ENCODE measurements at regions not wholly inside any gene's neighbourhood (a gene's known extent, or its start where the extent isn't known, plus 50 kb on each side); places are given as distances from the start of the nearest gene placed in this dataset.
"Not testable (repeated sequence)": the region's sequence is repeated elsewhere in the genome, so short reads cannot be mapped to it uniquely, and the experiment has no call there.

GRCh38 chr1:146448212-146448876, 219.5 kb upstream of the NOTCH2NLA start:
- not testable (repeated sequence) for H3K4me1 Mint-ChIP-seq, H3K4me3 Mint-ChIP-seq, H3K9me3 Mint-ChIP-seq, H3K36me3 Mint-ChIP-seq, H3K27ac Mint-ChIP-seq, H3K27me3 Mint-ChIP-seq

- not testable (repeated sequence) for H3K4me1 Mint-ChIP-seq, H3K27me3 Mint-ChIP-seq, H3K27ac Mint-ChIP-seq, H3K9me3 Mint-ChIP-seq, H3K36me3 Mint-ChIP-seq
- H3K4me3 Mint-ChIP-seq = peak overlapping the region in 3 of 4 donors; percentile 58 to 89 (median 72)
Observed at GRCh38 chr1:146443871-146444222, 215.0 kb upstream of the NOTCH2NLA start.

- H3K4me3 Mint-ChIP-seq, H3K36me3 Mint-ChIP-seq, H3K4me1 Mint-ChIP-seq, H3K27ac Mint-ChIP-seq, H3K9me3 Mint-ChIP-seq, H3K27me3 Mint-ChIP-seq: not testable (repeated sequence)
Observed at GRCh38 chr1:146443088-146443870, 214.5 kb upstream of the NOTCH2NLA start.

GRCh38 chr1:146438543-146438942, 209.7 kb upstream of the NOTCH2NLA start:
- H3K4me1 Mint-ChIP-seq, H3K4me3 Mint-ChIP-seq, H3K9me3 Mint-ChIP-seq, H3K27me3 Mint-ChIP-seq, H3K36me3 Mint-ChIP-seq, H3K27ac Mint-ChIP-seq: not testable (repeated sequence)

GRCh38 chr1:146416642-146417041, 187.8 kb upstream of the NOTCH2NLA start:
- not testable (repeated sequence) for H3K4me3 Mint-ChIP-seq, H3K4me1 Mint-ChIP-seq, H3K27me3 Mint-ChIP-seq, H3K36me3 Mint-ChIP-seq, H3K27ac Mint-ChIP-seq, H3K9me3 Mint-ChIP-seq

GRCh38 chr1:146415017-146415416, 186.2 kb upstream of the NOTCH2NLA start:
- H3K4me3 Mint-ChIP-seq = not testable (repeated sequence)

GRCh38 chr1:146413911-146414310, 185.1 kb upstream of the NOTCH2NLA start:
- not testable (repeated sequence) for H3K4me3 Mint-ChIP-seq, H3K9me3 Mint-ChIP-seq, H3K36me3 Mint-ChIP-seq, H3K27me3 Mint-ChIP-seq, H3K4me1 Mint-ChIP-seq, H3K27ac Mint-ChIP-seq

More at GRCh38 chr1:146415017-146415416, 186.2 kb upstream of the NOTCH2NLA start:
- not testable (repeated sequence) for H3K9me3 Mint-ChIP-seq, H3K4me1 Mint-ChIP-seq, H3K36me3 Mint-ChIP-seq, H3K27me3 Mint-ChIP-seq, H3K27ac Mint-ChIP-seq

GRCh38 chr1:146411923-146412322, 183.1 kb upstream of the NOTCH2NLA start:
- H3K4me1 Mint-ChIP-seq, H3K27ac Mint-ChIP-seq, H3K36me3 Mint-ChIP-seq, H3K27me3 Mint-ChIP-seq, H3K9me3 Mint-ChIP-seq: not testable (repeated sequence)
- peak overlapping the region in 1 of 4 donors; percentile 12 for H3K4me3 Mint-ChIP-seq

GRCh38 chr1:146409817-146410441, 181.1 kb upstream of the NOTCH2NLA start:
- H3K9me3 Mint-ChIP-seq, H3K36me3 Mint-ChIP-seq, H3K27me3 Mint-ChIP-seq, H3K4me1 Mint-ChIP-seq: not testable (repeated sequence)
- Mint-ChIP-seq H3K27ac (peak overlapping the region; percentile 76 to 95 (median 90)), H3K4me3 (peak overlapping the region; percentile 20 to 85 (median 69))

GRCh38 chr1:146409116-146409801, 180.4 kb upstream of the NOTCH2NLA start:
- H3K27me3 Mint-ChIP-seq, H3K4me1 Mint-ChIP-seq, H3K36me3 Mint-ChIP-seq, H3K9me3 Mint-ChIP-seq: not testable (repeated sequence)
- Mint-ChIP-seq H3K4me3 (peak overlapping the region in 2 of 4 donors; percentile 33 to 78), H3K27ac (peak overlapping the region in 2 of 3 donors; percentile 90 to 95)

GRCh38 chr1:146401281-146401825, 172.5 kb upstream of the NOTCH2NLA start:
- not testable (repeated sequence) for H3K27me3 Mint-ChIP-seq, H3K4me1 Mint-ChIP-seq, H3K9me3 Mint-ChIP-seq, H3K27ac Mint-ChIP-seq, H3K36me3 Mint-ChIP-seq
- H3K4me3 Mint-ChIP-seq = peak overlapping the region in 1 of 4 donors; percentile 70

- H3K4me3 Mint-ChIP-seq, H3K4me1 Mint-ChIP-seq, H3K27me3 Mint-ChIP-seq, H3K36me3 Mint-ChIP-seq, H3K9me3 Mint-ChIP-seq: not testable (repeated sequence)
- peak overlapping the region in 2 of 3 donors; percentile 22 to 67 for H3K27ac Mint-ChIP-seq
Observed at GRCh38 chr1:146400173-146401121, 171.6 kb upstream of the NOTCH2NLA start.

GRCh38 chr1:146399225-146399624, 170.4 kb upstream of the NOTCH2NLA start:
- H3K27ac Mint-ChIP-seq, H3K4me1 Mint-ChIP-seq, H3K36me3 Mint-ChIP-seq, H3K27me3 Mint-ChIP-seq, H3K9me3 Mint-ChIP-seq, H3K4me3 Mint-ChIP-seq: not testable (repeated sequence)

GRCh38 chr1:146396801-146397200, 168.0 kb upstream of the NOTCH2NLA start:
- not testable (repeated sequence) for H3K4me1 Mint-ChIP-seq, H3K9me3 Mint-ChIP-seq, H3K36me3 Mint-ChIP-seq, H3K27me3 Mint-ChIP-seq, H3K4me3 Mint-ChIP-seq, H3K27ac Mint-ChIP-seq
